Limb (tissue), 2 donors: ENCODE measurements at regions not wholly inside any gene's neighbourhood (a gene's known extent, or its start where the extent isn't known, plus 50 kb on each side); places are given as distances from the start of the nearest gene placed in this dataset.

Experiments used
- DNase-seq, 2 donors: peaks; one replicate each; pipeline ENCODE4 v3.0.0-alpha.2; 2016; ENCODE audit errors: extremely low spot score in 2 of 2

- no peak for DNase-seq
Observed at GRCh38 chr2:51424418-51424817, 392.5 kb upstream of the NRXN1 start.

GRCh38 chr2:51420511-51420910 lies 388.6 kb upstream of the NRXN1 start:
- DNase-seq, result no peak

GRCh38 chr2:51413726-51414125 lies 381.8 kb upstream of the NRXN1 start:
- DNase-seq, result no peak

GRCh38 chr2:51410331-51410730 lies 378.4 kb upstream of the NRXN1 start:
- no peak for DNase-seq

GRCh38 chr2:51409920-51410319 lies 378.0 kb upstream of the NRXN1 start:
- DNase-seq, result no peak

GRCh38 chr2:51404226-51404625 lies 372.3 kb upstream of the NRXN1 start:
- no peak for DNase-seq

GRCh38 chr2:51401546-51401945 lies 369.6 kb upstream of the NRXN1 start:
- no peak for DNase-seq

GRCh38 chr2:51387235-51387634 lies 355.3 kb upstream of the NRXN1 start:
- no peak for DNase-seq

GRCh38 chr2:51379997-51380396 lies 348.1 kb upstream of the NRXN1 start:
- no peak for DNase-seq

- DNase-seq, result no peak
Observed at GRCh38 chr2:51368250-51368649, 336.3 kb upstream of the NRXN1 start.

GRCh38 chr2:51350100-51350499 lies 318.2 kb upstream of the NRXN1 start:
- no peak for DNase-seq

- no peak for DNase-seq
Observed at GRCh38 chr2:51344886-51345285, 313.0 kb upstream of the NRXN1 start.

- no peak for DNase-seq
Observed at GRCh38 chr2:51335087-51336058, 303.4 kb upstream of the NRXN1 start.

GRCh38 chr2:51329512-51329911 lies 297.6 kb upstream of the NRXN1 start:
- no peak for DNase-seq

GRCh38 chr2:51324051-51324450 lies 292.1 kb upstream of the NRXN1 start:
- no peak for DNase-seq

GRCh38 chr2:51322613-51323012 lies 290.7 kb upstream of the NRXN1 start:
- no peak for DNase-seq

GRCh38 chr2:51304311-51304710 lies 272.4 kb upstream of the NRXN1 start:
- DNase-seq, result peak in 1 of 2 donors; percentile 14

- no peak for DNase-seq
Observed at GRCh38 chr2:51301381-51301780, 269.4 kb upstream of the NRXN1 start.

GRCh38 chr2:51299370-51299769 lies 267.4 kb upstream of the NRXN1 start:
- no peak for DNase-seq

- DNase-seq, result no peak
Observed at GRCh38 chr2:51297488-51297887, 265.6 kb upstream of the NRXN1 start.

- DNase-seq, result no peak
Observed at GRCh38 chr2:51293566-51294200, 261.8 kb upstream of the NRXN1 start.

GRCh38 chr2:51291762-51292551 lies 260.0 kb upstream of the NRXN1 start:
- DNase-seq, result no peak
